ENCODE measurements at regions not wholly inside any gene's neighbourhood (a gene's known extent, or its start where the extent isn't known, plus 50 kb on each side); places are given as distances from the start of the nearest gene placed in this dataset.

GRCh38 chr9:88937248-88937647, 54.0 kb upstream of the S1PR3 start:
- ChIA-PET CTCF (no interaction called here), POLR2A (ENCODE audit: low non-redundant PET) (no interaction called here)
- TF ChIP-seq, protein P1, sequence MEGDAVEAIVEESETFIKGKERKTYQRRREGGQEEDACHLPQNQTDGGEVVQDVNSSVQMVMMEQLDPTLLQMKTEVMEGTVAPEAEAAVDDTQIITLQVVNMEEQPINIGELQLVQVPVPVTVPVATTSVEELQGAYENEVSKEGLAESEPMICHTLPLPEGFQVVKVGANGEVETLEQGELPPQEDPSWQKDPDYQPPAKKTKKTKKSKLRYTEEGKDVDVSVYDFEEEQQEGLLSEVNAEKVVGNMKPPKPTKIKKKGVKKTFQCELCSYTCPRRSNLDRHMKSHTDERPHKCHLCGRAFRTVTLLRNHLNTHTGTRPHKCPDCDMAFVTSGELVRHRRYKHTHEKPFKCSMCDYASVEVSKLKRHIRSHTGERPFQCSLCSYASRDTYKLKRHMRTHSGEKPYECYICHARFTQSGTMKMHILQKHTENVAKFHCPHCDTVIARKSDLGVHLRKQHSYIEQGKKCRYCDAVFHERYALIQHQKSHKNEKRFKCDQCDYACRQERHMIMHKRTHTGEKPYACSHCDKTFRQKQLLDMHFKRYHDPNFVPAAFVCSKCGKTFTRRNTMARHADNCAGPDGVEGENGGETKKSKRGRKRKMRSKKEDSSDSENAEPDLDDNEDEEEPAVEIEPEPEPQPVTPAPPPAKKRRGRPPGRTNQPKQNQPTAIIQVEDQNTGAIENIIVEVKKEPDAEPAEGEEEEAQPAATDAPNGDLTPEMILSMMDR (conservative IDR thresholded peaks at IDR 0.05; ENCODE audit: low read depth), result no peak
- no peak overlapping the region for H3K27ac ChIP-seq
- DNase-seq (ENCODE audit: low spot score), result no peak

DNA sequence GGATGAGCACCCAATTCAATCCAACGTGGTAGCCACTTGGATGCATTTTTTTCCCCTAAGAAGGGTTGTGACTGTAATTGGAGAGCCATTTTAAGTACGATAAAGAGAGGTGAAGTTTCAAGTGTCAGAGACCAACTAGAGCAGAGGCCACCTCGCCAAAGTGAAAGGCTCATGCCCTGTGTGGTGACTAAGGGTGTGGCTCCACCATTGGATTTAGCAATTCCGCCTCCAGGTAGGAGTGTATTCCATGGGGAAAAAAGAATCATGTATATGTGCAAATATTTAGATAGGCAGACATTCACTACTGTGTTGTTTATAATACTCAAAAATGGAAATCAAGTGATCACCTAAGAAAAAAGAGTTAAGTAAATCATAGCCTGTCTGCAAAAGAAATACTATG, 53.1 kb upstream of the S1PR3 start:
- TF ChIP-seq, protein P1 (conservative IDR thresholded peaks at IDR 0.05; ENCODE audit: low read depth), result no peak
- DNase-seq (ENCODE audit: low spot score), result no peak
- H3K27ac ChIP-seq, result no peak overlapping the region
- ChIA-PET POLR2A (ENCODE audit: low non-redundant PET) (no interaction called here), CTCF (no interaction called here)

All from RWPE1 (cell line).